B cell (primary cell): ENCODE measurements at regions not wholly inside any gene's neighbourhood (a gene's known extent, or its start where the extent isn't known, plus 50 kb on each side); places are given as distances from the start of the nearest gene placed in this dataset.

Source experiments
- CTCF ChIP-seq: fragments of 200-600 bp; IDR thresholded peaks from one replicate; pipeline ENCODE4 v1.8.0; 2022; ENCODE audit warnings: antibody characterized with exemption, mild to moderate bottlenecking
- EZH2 ChIP-seq: IDR thresholded peaks from 2 replicates; pipeline ENCODE4 v1.6.1; 2012; ENCODE audit warnings: borderline replicate concordance, low read depth, mild to moderate bottlenecking, moderate library complexity, low read length; ENCODE audit not compliant: insufficient read depth, poor library complexity, severe bottlenecking

GRCh38 chr9:79976257-79977073, 404.7 kb downstream of the TLE4 start:
- TF ChIP-seq CTCF, result no peak
- no peak for TF ChIP-seq EZH2
